ENCODE measurements at regions not wholly inside any gene's neighbourhood (a gene's known extent, or its start where the extent isn't known, plus 50 kb on each side); places are given as distances from the start of the nearest gene placed in this dataset.

GRCh38 chr16:62539657-62540056, 503.4 kb upstream of the CDH8 start:
- TF ChIP-seq CTCF (IDR thresholded peaks at IDR 0.05; ENCODE audit: low read length) (no peak), EZH2 (optimal IDR thresholded peaks at IDR 0.05; ENCODE audit: low read depth, low read length) (no peak), EZH2phosphoT487 (IDR thresholded peaks at IDR 0.05; ENCODE audit: low read length) (no peak)
